Neutrophil (primary cell): ENCODE measurements at regions not wholly inside any gene's neighbourhood (a gene's known extent, or its start where the extent isn't known, plus 50 kb on each side); places are given as distances from the start of the nearest gene placed in this dataset.

Experiments
- H3K27ac ChIP-seq: fragments of 200-600 bp; sonication (generic); 2 replicates; pipeline ENCODE4 v1.5.1; 2016; ENCODE audit warnings: mild to moderate bottlenecking, moderate library complexity
- H3K27me3 ChIP-seq: fragments of 200-600 bp; sonication (generic); 2 replicates; pipeline ENCODE4 v1.6.0; 2016; ENCODE audit warnings: mild to moderate bottlenecking
- H3K36me3 ChIP-seq: fragments of 200-600 bp; sonication (generic); 2 replicates; pipeline ENCODE4 v1.5.1; 2017
- H3K4me1 ChIP-seq, 2 experiments: fragments of 200-600 bp in 1 of 2; sonication (generic) in 1 of 2; 1 replicate in 1 of 2; 2 replicates in 1 of 2; pipeline versions ENCODE4 v1.5.1 to v1.6.1; 2013 to 2016; ENCODE audit warnings: low read depth in 1 of 2, low read length in 1 of 2, mild to moderate bottlenecking in 1 of 2, moderate library complexity in 1 of 2; ENCODE audit not compliant: control insufficient read depth in 1 of 2, insufficient read depth in 1 of 2
- H3K4me3 ChIP-seq, 2 experiments: fragments of 200-600 bp in 1 of 2; sonication (generic) in 1 of 2; 1 replicate in 1 of 2; 2 replicates in 1 of 2; pipeline ENCODE4 v1.5.1; 2013 to 2016; ENCODE audit warnings: low read depth in 1 of 2, low read length in 1 of 2, mild to moderate bottlenecking in 1 of 2, moderate library complexity in 1 of 2
- H3K9me3 ChIP-seq: fragments of 200-600 bp; sonication (generic); 2 replicates; pipeline ENCODE4 v1.5.1; 2016
- TF ChIP-seq, protein P1 (sequence below): fragments of 200-600 bp; sonication (generic); IDR thresholded peaks from 2 replicates; pipeline ENCODE4 v1.5.1; 2016; ENCODE audit warnings: antibody characterized with exemption

DNA sequence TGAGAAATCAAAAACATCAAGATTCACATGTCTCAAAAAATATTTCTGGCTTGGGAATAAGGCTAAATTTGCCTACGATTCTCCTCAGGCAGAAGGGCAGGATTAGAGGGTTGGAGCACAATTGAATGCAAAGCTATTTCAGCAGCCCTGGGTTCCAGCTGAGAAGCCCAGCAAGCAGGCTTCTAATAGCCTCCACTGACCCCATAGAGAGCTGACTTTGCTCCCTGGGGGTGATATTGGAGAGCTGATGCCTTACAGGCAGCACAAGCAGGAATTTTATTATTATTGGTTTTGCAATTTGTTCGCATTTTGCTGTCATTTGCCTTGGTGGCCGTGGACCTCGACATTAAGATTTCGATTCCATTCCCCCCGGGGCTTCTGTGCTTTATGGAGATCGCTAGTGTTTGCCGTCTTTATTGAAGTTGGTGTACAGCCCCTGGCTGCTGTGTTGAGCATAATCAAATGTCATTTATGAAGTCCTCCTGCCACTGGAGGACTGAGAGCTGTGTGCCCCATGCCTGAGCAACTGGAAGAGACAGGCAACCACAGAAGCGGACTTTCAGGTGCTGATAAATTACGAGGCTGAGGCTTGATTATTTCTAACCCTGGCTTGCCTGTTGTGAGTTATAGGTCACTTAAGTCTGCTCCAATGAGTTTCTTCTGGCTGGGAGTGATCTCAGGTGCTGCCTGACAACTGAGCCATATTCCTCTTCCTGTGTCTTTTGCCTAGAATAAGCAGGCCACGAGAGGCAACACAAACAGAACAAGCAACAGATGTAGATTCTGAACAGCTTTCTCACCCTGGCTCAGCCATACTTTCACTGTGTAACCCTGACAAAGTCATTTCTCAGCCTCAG lies 518.4 kb upstream of the CAMK1G start:
- no peak overlapping the region for H3K27ac ChIP-seq
- no peaks in the 10 kb centered on the region for H3K4me1 ChIP-seq
- H3K4me3 ChIP-seq = no peak overlapping the region
- H3K27me3 ChIP-seq = no peaks in the 10 kb centered on the region
- H3K9me3 ChIP-seq = no peaks in the 10 kb centered on the region
- H3K36me3 ChIP-seq = no peaks in the 10 kb centered on the region
- TF ChIP-seq, protein P1, sequence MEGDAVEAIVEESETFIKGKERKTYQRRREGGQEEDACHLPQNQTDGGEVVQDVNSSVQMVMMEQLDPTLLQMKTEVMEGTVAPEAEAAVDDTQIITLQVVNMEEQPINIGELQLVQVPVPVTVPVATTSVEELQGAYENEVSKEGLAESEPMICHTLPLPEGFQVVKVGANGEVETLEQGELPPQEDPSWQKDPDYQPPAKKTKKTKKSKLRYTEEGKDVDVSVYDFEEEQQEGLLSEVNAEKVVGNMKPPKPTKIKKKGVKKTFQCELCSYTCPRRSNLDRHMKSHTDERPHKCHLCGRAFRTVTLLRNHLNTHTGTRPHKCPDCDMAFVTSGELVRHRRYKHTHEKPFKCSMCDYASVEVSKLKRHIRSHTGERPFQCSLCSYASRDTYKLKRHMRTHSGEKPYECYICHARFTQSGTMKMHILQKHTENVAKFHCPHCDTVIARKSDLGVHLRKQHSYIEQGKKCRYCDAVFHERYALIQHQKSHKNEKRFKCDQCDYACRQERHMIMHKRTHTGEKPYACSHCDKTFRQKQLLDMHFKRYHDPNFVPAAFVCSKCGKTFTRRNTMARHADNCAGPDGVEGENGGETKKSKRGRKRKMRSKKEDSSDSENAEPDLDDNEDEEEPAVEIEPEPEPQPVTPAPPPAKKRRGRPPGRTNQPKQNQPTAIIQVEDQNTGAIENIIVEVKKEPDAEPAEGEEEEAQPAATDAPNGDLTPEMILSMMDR = no peak

DNA sequence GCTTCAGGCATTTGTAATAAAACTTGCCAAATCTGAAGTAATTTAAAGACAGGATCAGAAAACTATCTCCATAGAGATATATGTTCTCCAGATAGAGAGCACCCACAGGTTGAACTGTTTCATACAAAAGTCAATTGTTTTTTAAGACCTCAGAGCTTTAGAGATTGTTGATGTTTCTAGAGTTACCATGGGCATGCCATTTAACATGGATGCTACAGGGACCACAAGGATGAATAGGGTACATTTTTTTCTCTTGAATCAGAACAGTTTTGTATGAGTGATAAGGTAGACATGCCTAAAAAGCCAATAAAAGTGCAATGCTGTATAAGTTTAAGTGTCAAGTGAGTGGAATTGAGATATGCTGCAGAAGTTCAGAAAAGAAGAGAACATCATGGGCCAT lies 511.0 kb upstream of the CAMK1G start:
- TF ChIP-seq, protein P1 = no peak
- H3K36me3 ChIP-seq = no peaks in the 10 kb centered on the region
- H3K27ac ChIP-seq = no peak overlapping the region
- H3K27me3 ChIP-seq = no peaks in the 10 kb centered on the region
- no peak overlapping the region for H3K4me3 ChIP-seq
- no peaks in the 10 kb centered on the region for H3K4me1 ChIP-seq
- H3K9me3 ChIP-seq = no peaks in the 10 kb centered on the region

DNA sequence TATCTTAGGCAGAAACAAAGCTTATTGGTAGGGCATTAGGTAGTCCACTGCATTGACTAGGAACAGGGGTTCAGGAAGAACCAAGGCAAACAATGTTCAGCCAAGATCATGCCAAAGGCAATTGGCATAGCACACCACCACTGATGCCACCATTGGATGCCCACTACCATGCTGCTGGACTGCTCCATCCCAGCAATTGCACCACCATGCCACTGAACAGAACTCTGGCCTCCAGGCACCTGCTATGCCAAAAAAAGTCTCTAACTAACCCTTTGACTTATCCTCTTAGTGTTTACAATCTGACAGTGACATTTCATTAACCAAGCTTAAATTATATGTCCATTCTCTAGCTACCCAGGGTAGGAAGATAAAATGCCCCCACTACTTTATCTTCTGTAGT lies 509.6 kb upstream of the CAMK1G start:
- no peak overlapping the region for H3K27ac ChIP-seq
- H3K27me3 ChIP-seq = no peaks in the 10 kb centered on the region
- TF ChIP-seq, protein P1 = no peak
- H3K4me1 ChIP-seq = no peaks in the 10 kb centered on the region
- H3K9me3 ChIP-seq = no peaks in the 10 kb centered on the region
- no peak overlapping the region for H3K4me3 ChIP-seq
- no peaks in the 10 kb centered on the region for H3K36me3 ChIP-seq

DNA sequence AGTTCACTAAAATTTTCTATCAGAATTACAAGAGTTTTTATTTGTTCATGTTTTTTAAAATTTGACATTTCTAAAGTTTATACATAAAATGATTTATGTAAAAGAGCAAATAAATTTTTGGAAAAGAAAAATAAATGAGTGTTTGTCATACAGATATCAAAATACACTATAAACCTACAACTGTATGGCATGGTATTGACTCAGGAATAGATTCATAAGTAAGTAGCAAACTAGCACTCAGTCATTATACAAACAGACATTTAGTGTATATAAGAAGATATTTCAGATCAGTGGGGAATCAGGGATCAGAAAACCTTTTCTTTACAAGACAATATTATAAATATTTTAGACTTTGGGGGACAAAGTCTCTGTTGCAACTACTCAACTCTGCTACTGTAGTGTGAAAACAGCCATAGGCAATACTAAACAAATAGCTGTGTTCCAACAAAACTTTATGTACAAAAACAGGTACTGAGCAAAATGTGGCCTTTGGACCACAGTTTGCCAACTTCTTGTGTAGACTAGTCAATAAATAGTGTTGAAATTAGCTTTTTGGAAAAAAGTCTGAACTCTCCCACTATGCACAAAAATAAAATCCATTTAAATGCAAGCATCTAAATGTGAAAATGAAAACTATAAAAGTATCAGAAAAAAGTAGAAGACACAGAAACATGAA lies 508.8 kb upstream of the CAMK1G start:
- Histone ChIP-seq H3K27ac (no peak overlapping the region), H3K9me3 (no peaks in the 10 kb centered on the region), H3K4me3 (no peak overlapping the region), H3K4me1 (no peaks in the 10 kb centered on the region), H3K36me3 (no peaks in the 10 kb centered on the region), H3K27me3 (no peaks in the 10 kb centered on the region)
- TF ChIP-seq, protein P1 = no peak

DNA sequence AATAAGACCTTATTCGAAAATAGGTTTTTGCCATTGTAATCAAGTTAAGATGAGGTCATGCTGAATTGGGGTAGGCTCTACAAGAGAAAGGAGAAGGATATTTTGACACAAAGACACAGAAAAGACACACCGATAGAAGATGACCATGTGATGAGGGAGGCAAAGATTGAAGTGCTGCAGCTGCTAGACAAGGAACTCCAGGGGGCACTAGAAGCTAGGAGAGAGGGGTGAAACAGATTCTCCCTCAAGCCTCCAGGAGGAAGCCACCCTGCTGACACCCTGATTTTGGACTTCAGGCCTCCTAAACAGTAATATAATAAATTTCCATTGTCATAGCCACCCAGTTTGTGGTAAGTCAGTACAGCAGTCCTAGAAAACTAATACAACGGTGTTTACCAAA lies 506.8 kb upstream of the CAMK1G start:
- TF ChIP-seq, protein P1 = no peak
- H3K27ac ChIP-seq = no peak overlapping the region
- H3K27me3 ChIP-seq = no peaks in the 10 kb centered on the region
- H3K4me3 ChIP-seq = no peak overlapping the region
- no peaks in the 10 kb centered on the region for H3K9me3 ChIP-seq
- no peaks in the 10 kb centered on the region for H3K36me3 ChIP-seq
- no peaks in the 10 kb centered on the region for H3K4me1 ChIP-seq
